HG02588 (cell line): ENCODE measurements at regions not wholly inside any gene's neighbourhood (a gene's known extent, or its start where the extent isn't known, plus 50 kb on each side); places are given as distances from the start of the nearest gene placed in this dataset.
"Not testable (repeated sequence)": the region's sequence is repeated elsewhere in the genome, so short reads cannot be mapped to it uniquely, and the experiment has no call there.

Experiments
- ATAC-seq: cut with Tn5 transposase; IDR thresholded peaks from one replicate; pipeline ENCODE4 v1.9.1; 2021; ENCODE audit warnings: mild to moderate bottlenecking, moderate library complexity; ENCODE audit not compliant: unreplicated experiment

DNA sequence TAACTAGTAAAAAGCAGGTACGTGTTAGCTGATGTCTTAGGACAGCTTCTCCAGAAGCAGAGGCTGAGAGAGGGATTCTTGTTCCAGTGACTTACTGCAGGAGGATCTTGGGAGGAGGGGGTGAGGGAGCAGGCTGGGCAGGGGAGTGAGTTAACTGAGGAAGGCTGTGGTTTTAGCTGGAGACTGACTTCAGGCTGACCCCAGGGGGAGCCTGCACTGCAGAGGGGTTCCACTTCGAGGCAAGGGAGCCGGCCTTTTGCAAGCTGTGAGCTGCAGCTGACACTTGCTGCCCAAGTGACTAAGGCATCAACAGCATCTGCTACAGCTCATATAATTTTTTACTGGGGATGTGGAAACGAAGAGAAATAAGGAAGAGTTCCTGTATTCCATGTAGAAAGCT is 50.4 kb upstream of the SOD1 start:
- no peak for ATAC-seq

DNA sequence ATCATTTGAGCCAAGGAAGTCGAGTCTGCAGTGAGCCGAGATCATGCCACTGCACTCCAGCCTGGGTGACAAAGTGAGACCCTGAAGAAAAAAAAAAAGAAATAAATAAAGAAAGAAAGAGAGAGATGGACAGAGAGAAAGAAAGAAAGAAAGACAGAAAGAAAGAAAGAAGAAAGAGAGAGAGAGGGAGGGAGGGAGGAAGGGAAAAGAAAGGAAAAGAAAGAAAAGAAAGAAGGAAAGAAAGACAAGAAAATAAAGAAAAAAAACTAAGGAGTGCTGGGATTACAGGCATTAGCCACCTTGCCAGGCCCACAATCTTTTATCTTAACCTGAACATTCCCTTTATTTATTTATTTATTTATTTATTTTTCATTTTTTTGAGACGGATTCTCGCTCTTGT is 51.7 kb upstream of the SOD1 start:
- ATAC-seq = no peak

DNA sequence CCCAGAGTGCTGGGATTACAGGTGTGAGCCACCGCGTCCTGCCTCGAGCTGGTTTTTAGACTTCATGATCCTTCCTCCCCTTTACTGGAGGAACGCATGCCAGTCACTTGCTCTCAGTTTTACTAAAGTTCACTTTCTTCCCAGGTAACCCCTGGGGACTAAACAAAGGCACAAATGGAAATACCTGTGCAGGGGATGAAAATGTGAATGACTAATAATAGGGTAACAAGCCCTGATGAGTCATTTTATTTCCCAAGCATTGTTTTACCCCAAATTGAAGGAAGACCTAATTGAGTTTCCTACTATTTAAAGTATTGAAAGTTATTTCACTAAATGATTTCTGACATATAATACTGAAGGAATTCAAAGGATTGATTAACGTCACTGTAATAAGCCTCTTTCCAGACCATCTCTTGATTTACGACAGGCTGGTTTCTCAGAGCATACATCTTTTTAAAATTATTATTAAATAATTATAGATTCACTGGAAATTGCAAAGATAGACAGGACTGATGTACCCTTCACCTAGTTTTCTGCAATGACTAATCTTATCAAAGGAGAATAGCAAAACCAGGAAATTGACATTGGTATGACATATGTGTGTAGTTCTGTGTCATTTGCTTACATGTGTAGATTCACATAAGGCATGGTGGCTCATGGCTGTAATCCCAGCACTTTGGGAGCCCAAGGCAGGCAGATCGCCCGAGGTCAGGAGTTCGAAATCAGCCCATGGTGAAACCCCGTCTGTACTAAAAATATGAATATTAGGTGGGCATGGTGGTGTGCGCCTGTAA is 53.2 kb upstream of the SOD1 start:
- ATAC-seq = no peak

DNA sequence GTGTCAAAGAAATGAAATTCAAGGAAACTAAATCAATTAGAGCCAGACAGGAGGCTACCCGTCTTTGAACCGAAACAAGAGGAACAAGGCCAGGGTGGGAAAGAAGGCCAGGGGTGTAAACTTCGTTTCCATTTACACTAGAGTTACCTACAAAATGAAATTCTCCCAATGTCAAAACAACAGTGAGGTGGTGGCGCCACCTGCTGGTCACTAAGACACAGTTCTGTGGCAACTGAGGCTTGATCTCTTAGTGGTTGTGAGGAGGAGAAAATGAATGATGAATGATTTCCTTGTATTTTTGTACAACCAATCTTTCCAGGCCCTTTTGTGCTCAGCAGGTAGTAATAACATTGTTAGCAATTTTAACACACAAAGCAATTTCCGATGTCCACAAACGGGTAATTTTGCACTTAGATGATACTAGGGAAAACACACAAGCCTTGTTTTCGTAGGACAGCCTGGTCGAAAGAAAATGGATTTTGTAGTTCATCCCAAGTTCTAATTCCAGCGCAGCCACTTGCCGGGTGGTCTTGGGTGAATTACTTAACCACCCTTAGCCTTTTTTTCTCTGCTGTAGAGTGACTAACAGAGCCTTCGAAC is 54.8 kb upstream of the SOD1 start:
- ATAC-seq = peak; percentile 69

DNA sequence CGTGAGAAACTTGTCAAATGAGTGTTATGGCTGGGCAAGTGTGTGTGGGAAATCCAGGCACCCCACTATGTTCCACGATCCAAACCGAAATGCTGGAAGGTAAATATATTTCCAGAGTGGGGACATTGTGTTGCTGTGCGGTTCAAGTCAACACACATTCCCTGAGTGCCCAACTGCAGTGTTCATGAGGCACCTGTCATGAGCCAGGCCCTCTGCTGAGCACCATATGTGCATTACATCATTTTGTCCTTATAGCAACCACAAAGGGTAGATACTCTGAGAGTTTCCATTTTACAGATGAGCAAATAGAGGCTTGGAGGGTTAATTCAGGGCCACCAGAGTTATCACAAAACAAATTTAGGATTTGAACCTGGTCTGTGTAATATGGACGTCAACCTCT is 59.9 kb upstream of the SOD1 start:
- no peak for ATAC-seq

DNA sequence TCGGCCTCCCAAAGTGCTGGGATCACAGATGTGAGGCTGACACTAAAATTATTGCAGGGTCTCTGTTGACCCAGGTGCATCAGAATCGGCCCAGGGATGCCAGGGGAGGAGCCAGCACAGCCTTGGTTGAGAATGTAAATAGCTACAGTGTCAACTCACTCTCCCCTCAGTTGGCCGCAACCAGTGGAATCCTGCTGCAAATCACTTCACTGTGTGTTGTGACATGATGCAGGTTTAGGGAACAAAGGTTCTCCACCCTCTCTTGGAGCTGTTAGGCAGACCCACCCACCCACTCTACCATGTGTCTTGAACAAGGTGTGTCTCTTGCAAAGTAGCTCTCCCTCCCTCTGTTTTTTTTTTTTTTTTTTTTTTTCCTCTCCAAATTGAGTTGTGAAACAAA is 60.5 kb upstream of the SOD1 start:
- no peak for ATAC-seq

DNA sequence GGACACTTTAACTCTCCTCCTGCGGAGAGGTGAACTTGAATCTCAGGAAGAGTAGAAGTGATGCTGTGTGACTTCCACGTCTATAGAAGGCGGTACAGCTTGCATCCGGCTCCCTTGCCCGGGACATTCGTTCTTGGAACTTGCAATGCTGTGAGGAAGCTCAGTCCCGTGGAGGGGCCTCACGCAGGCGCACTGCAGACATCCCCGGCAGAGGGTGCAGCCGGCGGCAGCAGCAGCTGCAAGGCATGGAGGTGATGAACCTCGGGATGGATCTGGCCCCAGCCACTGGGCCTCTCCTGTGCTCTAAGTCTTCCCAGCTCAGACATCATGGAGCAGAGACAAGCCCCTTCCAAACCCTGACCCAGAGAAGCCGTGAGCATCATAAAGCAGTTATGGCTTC is 61.8 kb upstream of the SOD1 start:
- ATAC-seq = no peak

DNA sequence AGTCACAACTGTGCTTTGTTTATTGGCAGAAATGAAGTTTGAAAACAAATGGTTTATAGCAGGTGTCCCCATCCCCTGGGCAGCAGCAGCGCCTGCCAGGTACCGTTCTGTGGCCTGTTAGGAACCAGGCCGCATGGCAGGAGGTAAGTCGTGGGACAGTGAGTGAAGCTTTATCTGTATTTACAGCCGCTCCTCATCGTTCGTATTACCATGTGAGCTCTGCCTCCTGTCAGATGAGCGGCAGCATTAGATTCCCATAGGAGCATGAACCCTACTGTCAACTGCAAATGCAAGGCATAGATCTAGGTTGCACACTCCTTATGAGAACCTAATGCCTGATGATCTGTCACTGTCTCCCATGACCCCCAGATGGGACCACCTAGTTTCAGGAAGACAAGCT is 63.4 kb upstream of the SOD1 start:
- ATAC-seq = no peak

DNA sequence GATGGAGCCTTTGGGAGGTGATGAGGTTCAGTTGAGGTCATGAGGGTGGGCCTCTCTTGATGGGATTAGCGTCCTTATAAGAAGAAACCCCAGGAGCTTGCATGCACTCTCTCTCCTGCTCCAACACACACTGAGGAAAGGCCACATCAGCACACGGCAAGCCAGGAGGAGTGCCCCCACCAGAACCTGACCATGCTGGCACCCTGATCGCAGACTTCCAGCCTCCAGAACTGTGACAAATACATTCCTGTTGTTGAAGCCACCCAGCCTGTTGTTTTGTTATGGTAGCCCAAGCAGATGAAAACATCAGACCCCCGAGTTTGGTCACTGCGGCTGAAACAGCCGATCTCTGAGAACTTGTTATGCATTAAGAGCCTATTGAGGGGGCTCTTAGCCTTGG is 64.8 kb upstream of the SOD1 start:
- ATAC-seq = no peak

DNA sequence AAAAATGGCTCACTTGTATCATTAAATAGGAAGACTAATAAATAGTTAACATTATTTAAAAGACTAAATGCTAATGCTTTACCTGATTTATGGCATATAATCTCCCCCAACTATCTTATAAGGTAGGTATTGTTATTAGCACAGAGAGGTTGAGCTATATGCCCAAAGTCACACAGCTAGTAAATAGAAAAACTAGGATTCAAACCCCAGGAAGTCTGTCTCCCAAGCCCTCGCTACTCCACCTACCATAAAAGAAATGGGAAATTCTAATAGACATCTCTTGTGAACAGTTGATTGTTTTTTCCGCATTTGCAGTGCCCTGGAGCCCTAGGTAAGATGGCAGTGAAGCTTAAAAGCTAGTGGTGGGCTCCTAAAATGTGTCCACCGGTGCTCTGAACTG is 65.2 kb upstream of the SOD1 start:
- ATAC-seq = no peak

DNA sequence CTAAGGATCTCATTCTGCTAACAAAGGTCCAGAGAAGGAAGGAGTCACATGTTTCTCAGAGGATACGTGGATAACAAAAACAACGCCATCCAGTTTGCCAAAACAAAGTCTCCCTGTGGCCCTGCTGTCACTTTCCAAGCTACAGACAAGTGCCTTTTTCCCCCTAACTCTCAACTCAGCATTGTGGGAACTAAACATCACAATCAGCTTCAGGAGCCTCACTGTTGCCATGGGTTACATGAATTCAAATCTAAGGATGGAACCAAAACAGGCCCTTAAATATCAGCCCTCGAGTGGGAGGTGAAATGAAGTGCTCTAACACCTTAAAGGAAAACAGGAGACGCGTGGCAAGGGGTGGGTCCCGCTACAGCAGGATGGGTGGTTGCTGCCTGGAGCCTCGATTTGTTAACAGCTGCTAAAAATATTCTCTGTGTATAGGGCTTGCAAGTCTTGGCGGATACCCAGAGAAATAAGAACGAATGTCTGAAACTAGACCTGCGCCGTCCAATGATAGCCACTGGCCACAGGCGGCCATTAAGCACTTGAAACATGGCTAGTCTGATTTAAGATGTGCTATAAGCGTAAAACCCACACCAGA is 66.4 kb upstream of the SOD1 start:
- no peak for ATAC-seq

DNA sequence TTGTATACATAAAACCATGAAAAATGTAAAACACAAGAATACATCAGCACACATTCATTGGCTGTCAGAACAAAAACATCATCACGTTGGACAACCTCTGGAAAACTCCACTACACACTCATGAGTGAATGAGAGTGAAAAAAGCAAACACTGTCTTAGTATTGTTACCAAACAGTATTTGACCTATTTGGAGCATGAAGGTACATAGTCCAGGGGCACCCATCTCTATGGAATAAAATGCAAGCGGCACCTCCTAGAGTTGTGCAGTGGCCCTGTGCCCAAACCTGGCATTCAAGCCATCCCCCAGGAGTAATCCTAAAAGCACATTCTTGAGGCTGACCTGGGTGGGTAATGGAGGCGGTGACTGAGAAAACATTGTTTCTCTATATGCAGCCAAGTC is 67.0 kb upstream of the SOD1 start:
- ATAC-seq = no peak

DNA sequence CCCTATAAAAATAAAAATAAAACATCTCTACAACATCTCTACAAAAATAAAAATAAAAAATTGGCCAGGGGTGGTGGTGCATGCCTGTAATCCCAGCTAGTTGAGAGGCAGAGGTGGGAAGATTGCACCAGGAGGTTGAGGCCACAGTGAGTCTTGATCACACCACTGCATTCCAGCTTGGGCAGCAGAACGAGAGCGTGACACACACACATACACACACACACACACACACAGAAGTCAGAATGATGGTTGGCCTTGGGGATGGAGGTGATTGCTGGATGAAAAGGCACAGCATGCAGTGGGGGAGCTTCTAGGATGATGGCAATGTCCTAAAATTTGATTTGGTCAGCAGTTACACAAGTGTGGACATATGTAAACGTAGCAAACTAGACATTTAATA is 69.7 kb upstream of the SOD1 start:
- ATAC-seq = no peak

DNA sequence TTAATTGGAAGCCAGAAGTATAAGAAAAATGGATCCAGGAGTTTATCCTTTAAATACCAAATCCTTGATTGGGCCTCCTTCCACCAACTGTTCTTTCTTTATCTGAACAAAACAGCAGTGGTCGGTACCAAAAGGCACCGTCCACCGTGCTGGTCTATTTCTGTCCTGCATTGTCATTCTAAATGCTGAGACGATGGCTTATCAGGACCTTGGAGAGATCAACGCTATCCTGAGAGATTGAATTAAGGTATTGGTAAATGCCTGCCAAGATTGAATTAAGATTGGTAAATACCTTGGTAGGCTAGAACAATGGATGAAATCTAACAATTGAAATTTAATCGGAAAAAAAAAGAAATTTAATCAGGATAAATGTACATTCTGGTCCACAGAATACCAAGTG is 73.4 kb upstream of the SOD1 start:
- ATAC-seq = no peak

DNA sequence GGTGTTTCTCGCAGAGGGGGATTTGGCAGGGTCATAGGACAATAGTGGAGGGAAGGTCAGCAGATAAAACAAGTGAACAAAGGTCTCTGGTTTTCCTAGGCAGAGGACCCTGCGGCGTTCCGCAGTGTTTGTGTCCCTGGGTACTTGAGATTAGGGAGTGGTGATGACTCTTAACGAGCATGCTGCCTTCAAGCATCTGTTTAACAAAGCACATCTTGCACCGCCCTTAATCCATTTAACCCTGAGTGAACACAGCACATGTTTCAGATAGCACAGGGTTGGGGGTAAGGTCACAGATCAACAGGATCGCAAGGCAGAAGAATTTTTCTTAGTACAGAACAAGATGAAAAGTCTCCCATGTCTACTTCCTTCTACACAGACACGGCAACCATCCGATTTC is 75.6 kb upstream of the SOD1 start:
- not testable (repeated sequence) for ATAC-seq

DNA sequence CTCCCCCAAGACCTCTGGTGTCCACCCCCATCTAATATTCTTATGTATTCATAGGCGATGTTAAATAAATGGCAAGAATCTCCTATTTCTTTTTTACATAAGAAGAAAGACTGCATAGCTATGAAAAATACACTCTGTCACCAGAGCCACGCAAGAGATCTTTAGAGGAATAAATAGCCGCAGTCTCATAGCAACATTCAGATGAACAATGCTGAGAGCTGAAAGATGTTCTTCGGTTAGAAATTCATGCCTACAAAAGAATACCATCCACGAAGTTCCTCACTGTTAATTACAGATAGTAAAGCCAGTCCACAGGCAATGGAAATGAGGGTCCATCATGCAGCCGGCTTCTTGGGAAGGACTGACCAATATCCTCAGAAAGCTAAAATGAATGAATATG is 76.0 kb upstream of the SOD1 start:
- no peak for ATAC-seq

DNA sequence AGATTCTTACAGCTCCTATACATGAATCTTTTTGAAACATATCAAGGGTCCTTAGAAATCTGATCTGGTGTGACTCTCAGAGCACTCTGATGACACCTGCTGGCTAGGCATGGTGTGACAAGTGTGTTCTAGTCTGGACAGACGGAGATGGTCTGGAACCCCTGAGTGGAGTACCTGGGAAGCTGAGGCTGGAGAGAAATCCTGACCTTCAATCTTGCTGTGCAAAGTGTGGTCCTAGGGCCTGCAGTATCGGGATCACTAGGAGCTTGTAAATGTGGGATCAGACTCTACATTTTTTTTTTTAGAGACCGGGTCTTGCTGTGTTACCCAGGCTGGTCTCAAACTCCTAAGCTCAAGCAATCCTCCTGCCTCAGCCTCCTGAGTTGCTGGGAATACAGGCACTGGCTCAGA is 78.6 kb upstream of the SOD1 start:
- ATAC-seq = peak; percentile 62

DNA sequence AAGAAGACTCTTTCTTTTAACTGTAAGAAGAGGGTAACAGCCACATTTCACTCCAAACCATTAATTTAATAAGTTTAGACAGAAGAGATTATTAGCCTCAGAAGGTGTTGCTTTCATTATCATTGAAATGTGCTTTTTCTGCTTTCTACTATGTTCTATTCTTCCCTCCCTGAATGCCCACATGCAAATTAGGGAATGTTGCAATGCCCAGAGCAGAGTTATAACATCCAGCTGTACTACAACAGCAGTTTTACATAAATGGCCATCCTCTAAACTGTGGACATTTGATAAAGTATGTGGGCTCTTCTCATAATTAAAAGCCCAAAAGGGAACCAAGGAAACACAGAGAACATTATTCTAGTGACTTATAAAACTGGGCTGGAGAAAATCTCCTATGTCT is 82.2 kb upstream of the SOD1 start:
- no peak for ATAC-seq

DNA sequence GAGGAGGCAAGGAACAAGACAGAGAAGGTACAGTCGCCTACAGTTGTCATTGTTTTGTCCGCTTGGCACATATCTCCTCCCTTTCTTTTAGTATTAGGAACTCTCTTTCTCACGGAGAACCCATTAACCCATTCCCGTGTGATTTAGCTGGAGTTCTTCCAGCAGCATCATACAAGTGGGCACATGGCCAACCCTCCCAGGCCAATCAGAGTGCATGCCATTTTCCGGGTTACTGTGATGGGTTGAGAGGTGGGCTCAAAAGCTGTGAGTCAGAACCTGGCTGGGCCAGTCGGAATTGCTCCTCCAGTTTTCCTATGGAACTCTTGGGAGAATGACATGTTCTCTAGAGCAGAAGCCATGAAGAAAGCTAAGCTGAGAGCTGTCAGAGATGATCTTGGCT is 83.1 kb upstream of the SOD1 start:
- no peak for ATAC-seq

DNA sequence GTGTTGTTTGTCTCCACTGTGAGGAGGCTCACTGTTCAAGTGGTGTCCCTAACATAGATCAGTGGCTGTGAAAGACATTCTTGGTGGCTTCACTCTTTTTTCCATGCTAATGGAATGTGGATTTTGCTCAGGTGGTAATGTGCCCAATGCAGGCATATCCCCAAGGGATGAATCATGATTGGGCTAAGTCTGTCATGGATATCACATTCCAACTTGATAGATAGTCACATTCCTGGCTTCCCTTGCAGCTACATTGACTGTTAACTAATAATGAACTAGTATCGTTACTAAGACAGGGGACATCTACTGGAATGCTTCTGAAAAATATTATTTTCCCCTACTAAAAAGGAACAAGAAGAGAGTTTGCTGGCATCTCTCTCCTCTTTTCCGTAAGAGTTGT is 86.3 kb upstream of the SOD1 start:
- no peak for ATAC-seq

DNA sequence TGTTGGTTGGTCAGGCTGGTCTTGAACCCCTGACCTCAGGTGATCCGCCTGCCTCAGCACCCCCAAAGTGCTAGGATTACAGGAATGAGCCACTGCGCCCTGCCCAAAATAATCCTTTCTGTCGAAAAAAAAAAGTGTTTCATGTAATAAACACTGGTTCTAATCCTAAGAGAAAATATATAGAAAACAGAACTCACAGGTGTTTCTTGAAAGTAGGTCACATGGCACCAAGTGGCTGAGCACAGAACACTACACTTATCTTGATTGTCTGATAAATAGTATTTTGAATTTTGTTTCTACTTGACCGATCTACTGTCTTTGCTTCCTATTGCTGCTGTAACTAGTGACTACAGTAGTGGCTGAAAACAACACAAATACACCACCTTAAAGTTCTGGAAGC is 87.6 kb upstream of the SOD1 start:
- no peak for ATAC-seq

DNA sequence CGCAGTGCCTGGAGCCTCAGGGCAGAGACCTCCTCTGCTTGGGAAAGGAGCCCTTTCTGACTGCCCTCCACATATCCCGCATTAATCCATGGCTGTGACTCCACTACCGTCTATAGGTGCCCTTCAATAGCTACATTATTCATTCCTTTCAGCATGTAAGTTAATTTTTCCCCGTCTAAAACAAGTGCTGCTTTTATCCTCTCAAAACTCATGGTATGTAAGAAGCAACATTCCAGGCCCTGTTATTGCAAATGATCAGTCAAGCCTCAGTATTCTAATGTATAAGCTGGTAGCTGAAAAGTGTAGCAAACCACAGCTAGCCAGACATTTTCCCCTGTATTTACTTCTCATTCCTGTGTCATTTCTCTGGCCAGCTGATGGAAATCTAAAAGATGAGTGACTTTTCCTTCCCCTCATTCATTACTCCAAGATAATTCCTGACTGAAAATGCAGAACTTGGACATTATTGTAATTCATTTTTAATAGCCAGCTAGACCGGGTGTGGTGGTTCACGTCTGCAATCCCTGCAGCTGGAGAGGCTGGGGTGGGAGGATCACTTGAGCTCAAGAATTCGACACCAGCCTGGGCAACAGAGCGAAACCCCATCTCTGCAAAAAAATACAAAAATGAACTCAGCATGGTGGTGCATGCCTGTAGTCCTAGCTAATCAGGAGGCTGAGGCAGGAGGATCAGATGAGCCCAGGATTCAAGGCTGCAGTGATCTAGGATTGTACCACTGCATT is 88.5 kb upstream of the SOD1 start:
- ATAC-seq = no peak
